ENCODE measurements at regions not wholly inside any gene's neighbourhood (a gene's known extent, or its start where the extent isn't known, plus 50 kb on each side); places are given as distances from the start of the nearest gene placed in this dataset.

GRCh38 chr12:46493834-46494181 is 121.2 kb upstream of the SLC38A2 start:
- TF ChIP-seq, protein P1, sequence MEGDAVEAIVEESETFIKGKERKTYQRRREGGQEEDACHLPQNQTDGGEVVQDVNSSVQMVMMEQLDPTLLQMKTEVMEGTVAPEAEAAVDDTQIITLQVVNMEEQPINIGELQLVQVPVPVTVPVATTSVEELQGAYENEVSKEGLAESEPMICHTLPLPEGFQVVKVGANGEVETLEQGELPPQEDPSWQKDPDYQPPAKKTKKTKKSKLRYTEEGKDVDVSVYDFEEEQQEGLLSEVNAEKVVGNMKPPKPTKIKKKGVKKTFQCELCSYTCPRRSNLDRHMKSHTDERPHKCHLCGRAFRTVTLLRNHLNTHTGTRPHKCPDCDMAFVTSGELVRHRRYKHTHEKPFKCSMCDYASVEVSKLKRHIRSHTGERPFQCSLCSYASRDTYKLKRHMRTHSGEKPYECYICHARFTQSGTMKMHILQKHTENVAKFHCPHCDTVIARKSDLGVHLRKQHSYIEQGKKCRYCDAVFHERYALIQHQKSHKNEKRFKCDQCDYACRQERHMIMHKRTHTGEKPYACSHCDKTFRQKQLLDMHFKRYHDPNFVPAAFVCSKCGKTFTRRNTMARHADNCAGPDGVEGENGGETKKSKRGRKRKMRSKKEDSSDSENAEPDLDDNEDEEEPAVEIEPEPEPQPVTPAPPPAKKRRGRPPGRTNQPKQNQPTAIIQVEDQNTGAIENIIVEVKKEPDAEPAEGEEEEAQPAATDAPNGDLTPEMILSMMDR (IDR thresholded peaks at IDR 0.05): no peak
- TF ChIP-seq POLR2A (IDR thresholded peaks at IDR 0.05) (no peak), POLR2AphosphoS5 (IDR thresholded peaks at IDR 0.05; ENCODE audit: insufficient read depth in 1 of 2, low read depth in 1 of 2) (no peak)

Data from vagina (tissue), 2 donors.